Upper lobe of right lung (tissue), 1 donor: ENCODE measurements at regions not wholly inside any gene's neighbourhood (a gene's known extent, or its start where the extent isn't known, plus 50 kb on each side); places are given as distances from the start of the nearest gene placed in this dataset.

Experiments
- ATAC-seq: fragments of 200-7000 bp; cut with Tn5 transposase; one replicate; pipeline ENCODE4 v1.9.1; 2020; ENCODE audit warnings: mild to moderate bottlenecking, moderate library complexity
- DNase-seq: peaks from one replicate; pipeline ENCODE4 v3.0.0-alpha.2; 2020
- H3K27ac ChIP-seq: fragments of 200-600 bp; one replicate; pipeline ENCODE4 v1.8.0; 2022
- H3K27me3 ChIP-seq: fragments of 200-600 bp; one replicate; pipeline ENCODE4 v1.8.0; 2022; ENCODE audit warnings: mild to moderate bottlenecking
- H3K36me3 ChIP-seq: fragments of 200-600 bp; one replicate; pipeline ENCODE4 v1.8.0; 2022
- H3K4me1 ChIP-seq: fragments of 200-600 bp; one replicate; pipeline ENCODE4 v1.8.0; 2022
- H3K4me3 ChIP-seq: fragments of 200-600 bp; one replicate; pipeline ENCODE4 v1.8.0; 2022; ENCODE audit warnings: mild to moderate bottlenecking
- H3K9me3 ChIP-seq: fragments of 200-600 bp; one replicate; pipeline ENCODE4 v1.8.0; 2022
- intact Hi-C: fragments of 100-400 bp; cut with DNase I; formaldehyde crosslinking; loops from one replicate; pipeline ENCODE4 v1.11.0; 2022
- TF ChIP-seq, protein P1 (sequence below): fragments of 200-600 bp; IDR thresholded peaks from one replicate; pipeline ENCODE4 v1.8.0; 2022; ENCODE audit warnings: antibody characterized with exemption
- donor health status: DM: no; HTN: yes; CAD: no; lungs with severe emphysema.

DNA sequence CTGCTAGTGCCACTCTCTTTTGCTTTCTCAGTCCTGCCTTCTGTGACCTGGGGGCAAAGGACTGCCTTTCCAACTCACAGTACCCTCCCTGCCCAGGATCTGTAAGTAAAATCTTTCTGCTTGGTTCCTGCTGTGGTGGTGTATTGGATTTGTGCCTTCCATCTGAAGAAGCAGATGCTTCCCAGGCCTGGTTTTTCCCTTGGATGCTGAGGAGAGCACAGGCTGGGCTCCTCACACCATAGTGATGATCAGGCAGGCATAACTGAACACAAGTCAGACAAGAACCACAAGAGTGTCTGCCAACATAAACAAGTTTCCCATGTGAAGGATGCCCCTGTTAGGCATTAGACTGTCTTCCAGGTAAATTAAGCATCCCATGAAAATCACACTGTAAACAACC lies 121.3 kb upstream of the NRXN1 start:
- DNase-seq (no peak), ATAC-seq (no peak)
- no peaks in the 10 kb centered on the region for H3K36me3 ChIP-seq
- H3K4me3 ChIP-seq: no peak overlapping the region
- H3K4me1 ChIP-seq: no peaks in the 10 kb centered on the region
- intact Hi-C loops: no loop called here
- TF ChIP-seq, protein P1, sequence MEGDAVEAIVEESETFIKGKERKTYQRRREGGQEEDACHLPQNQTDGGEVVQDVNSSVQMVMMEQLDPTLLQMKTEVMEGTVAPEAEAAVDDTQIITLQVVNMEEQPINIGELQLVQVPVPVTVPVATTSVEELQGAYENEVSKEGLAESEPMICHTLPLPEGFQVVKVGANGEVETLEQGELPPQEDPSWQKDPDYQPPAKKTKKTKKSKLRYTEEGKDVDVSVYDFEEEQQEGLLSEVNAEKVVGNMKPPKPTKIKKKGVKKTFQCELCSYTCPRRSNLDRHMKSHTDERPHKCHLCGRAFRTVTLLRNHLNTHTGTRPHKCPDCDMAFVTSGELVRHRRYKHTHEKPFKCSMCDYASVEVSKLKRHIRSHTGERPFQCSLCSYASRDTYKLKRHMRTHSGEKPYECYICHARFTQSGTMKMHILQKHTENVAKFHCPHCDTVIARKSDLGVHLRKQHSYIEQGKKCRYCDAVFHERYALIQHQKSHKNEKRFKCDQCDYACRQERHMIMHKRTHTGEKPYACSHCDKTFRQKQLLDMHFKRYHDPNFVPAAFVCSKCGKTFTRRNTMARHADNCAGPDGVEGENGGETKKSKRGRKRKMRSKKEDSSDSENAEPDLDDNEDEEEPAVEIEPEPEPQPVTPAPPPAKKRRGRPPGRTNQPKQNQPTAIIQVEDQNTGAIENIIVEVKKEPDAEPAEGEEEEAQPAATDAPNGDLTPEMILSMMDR: no peak
- no peak overlapping the region for H3K27ac ChIP-seq
- no peaks in the 10 kb centered on the region for H3K27me3 ChIP-seq
- no peaks in the 10 kb centered on the region for H3K9me3 ChIP-seq

DNA sequence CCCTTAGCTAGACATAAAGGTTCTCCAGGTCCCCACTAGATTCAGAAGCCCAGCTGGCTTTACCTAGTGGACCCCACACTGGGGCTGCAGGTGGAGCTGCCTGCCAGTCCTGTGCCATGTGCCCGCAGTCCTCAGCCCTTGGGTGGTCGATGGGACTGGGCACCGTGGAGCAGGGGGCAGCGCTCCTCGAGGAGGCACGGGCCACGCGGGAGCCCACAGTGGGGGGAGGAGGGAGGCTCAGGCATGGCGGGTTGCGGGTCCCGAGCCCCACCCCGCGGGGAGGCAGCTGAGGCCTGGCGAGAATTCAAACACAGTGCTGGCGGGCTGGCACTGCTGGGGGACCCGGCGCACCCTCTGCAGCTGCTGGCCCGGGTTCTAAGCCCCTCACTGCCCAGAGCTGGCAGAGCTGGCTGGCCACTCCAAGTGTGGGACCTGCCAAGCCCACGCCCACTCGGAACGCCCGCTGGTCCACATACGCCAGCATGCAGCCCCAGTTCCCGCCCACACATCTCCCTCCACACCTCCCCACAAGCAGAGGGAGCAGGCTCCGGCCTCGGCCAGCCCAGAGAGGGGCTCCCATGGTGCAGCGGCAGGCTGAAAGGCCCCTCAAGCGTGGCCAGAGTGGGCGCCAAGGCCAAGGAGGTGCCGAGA lies 119.7 kb upstream of the NRXN1 start:
- DNase-seq (peak; percentile 63), ATAC-seq (peak; percentile 16)
- H3K27ac ChIP-seq: no peak overlapping the region
- H3K36me3 ChIP-seq: no peaks in the 10 kb centered on the region
- H3K27me3 ChIP-seq: no peaks in the 10 kb centered on the region
- TF ChIP-seq, protein P1: no peak
- no peaks in the 10 kb centered on the region for H3K9me3 ChIP-seq
- intact Hi-C loops: no loop called here
- no peaks in the 10 kb centered on the region for H3K4me1 ChIP-seq
- H3K4me3 ChIP-seq: no peak overlapping the region

DNA sequence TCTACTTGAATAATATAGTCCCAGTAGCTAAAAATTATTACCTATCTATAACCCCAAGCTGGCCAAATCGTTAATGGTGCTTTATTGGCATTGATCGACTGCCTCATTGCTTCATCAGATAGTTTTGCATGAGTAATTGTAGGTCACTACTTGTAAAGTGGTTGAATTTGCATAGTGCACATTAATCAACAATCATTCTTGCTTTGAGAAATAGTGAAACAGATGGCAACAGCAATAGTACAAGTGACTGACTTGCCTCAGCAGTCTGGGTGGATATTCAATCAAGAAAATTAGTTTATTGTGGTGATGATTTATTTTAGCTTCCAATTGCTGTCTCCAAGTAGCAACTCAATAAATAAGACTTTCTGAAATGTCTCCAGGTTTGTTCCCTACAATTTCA lies 117.8 kb upstream of the NRXN1 start:
- no peak for DNase-seq
- no peaks in the 10 kb centered on the region for H3K36me3 ChIP-seq
- no peak overlapping the region for H3K27ac ChIP-seq
- TF ChIP-seq, protein P1: no peak
- H3K4me1 ChIP-seq: no peaks in the 10 kb centered on the region
- no peak for ATAC-seq
- no peaks in the 10 kb centered on the region for H3K27me3 ChIP-seq
- no peak overlapping the region for H3K4me3 ChIP-seq
- H3K9me3 ChIP-seq: no peaks in the 10 kb centered on the region
- intact Hi-C loops: no loop called here

DNA sequence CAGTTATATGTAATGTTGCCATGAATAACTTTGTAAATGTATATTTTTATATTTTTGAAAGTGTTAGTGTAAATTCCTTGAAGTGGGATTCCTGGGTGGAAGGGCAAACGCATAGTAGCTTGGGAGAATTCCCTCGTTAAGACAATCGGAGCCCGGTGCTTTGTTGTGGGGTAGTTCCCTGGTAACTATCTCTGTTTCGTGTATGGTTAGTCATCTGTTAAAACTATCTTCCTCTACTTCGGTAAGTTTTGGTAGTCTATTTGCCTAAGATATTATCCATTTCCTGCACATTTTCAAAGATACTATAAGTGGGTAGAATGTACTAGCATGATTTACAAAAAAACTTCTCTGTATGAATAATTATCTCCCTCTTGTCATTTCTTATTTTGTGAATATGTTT lies 113.8 kb upstream of the NRXN1 start:
- Histone ChIP-seq H3K27ac (no peak overlapping the region), H3K9me3 (no peaks in the 10 kb centered on the region), H3K4me1 (no peaks in the 10 kb centered on the region), H3K27me3 (no peaks in the 10 kb centered on the region), H3K4me3 (no peak overlapping the region), H3K36me3 (no peaks in the 10 kb centered on the region)
- ATAC-seq (no peak), DNase-seq (no peak)
- intact Hi-C loops: no loop called here
- TF ChIP-seq, protein P1: no peak

DNA sequence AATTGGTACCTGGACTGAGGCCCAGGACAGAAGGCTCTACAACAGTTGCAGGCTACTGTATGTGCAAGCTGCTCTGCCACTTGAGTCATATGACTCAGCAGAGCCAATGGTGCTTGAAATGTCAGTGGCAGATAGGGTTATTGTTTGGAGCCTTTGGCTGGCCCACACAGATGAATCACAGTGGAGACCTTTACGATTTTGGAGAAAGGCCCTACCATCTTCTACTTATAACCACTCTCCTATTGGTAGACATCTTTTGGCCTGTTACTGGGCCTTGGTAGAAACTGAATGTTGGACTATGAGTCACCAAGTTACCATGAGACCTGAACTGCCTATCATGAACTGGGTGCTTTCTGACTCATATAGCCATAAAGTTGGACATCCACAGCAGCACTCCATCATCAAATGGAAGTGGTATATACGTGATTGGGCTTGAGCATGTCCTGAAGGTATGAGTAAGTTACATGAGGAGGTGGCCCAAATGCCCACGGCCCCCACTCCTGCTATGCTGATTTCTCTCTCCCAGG lies 88.9 kb upstream of the NRXN1 start:
- no peak for ATAC-seq
- no peaks in the 10 kb centered on the region for H3K9me3 ChIP-seq
- intact Hi-C loops: no loop called here
- H3K4me1 ChIP-seq: no peaks in the 10 kb centered on the region
- no peak for DNase-seq
- no peaks in the 10 kb centered on the region for H3K27me3 ChIP-seq
- H3K4me3 ChIP-seq: no peak overlapping the region
- no peak overlapping the region for H3K27ac ChIP-seq
- TF ChIP-seq, protein P1: no peak
- H3K36me3 ChIP-seq: no peaks in the 10 kb centered on the region

DNA sequence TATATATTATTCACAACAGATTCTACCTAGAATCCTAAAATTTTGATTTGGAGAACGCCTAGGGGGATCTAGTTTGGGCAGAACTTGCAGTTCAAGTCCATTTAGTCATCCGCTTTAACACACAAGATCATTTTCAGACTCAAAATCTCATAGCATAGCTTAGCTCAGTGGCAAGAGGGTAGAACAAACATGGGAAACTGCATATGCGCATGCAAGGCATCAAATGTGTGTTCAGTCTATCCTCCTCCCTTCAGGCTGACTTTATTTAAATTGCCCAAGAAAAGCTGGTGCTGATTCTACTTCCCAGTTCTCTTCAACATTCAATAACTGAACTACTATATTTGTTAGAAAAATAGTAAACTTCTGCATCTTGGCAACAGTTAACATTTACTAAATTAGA lies 79.6 kb upstream of the NRXN1 start:
- H3K27me3 ChIP-seq: no peaks in the 10 kb centered on the region
- H3K9me3 ChIP-seq: no peaks in the 10 kb centered on the region
- H3K4me3 ChIP-seq: no peak overlapping the region
- DNase-seq: no peak
- H3K36me3 ChIP-seq: no peaks in the 10 kb centered on the region
- no peaks in the 10 kb centered on the region for H3K4me1 ChIP-seq
- ATAC-seq: no peak
- intact Hi-C loops: no loop called here
- TF ChIP-seq, protein P1: no peak
- H3K27ac ChIP-seq: no peak overlapping the region
